ENCODE measurements at regions not wholly inside any gene's neighbourhood (a gene's known extent, or its start where the extent isn't known, plus 50 kb on each side); places are given as distances from the start of the nearest gene placed in this dataset.
A peak's percentile ranks its signal among the peaks of the same experiment; 100 is the strongest.

GRCh38 chr9:75648034-75648433 is 242.4 kb upstream of the PCSK5 start:
- in situ Hi-C loops (cut with HindIII; ENCODE audit: extremely low pct_ligation_motif_present, low pct_unique_long_range_greater_than_20kb) = no loop called here

More at GRCh38 chr9:75648034-75648433, 242.4 kb upstream of the PCSK5 start:
- H2AFZ ChIP-seq (ENCODE audit: low read length) = no peak overlapping the region
- BruUV-seq (replicated peaks) = no TSS peak
- TF ChIP-seq ZBTB46 (CRISPR knock-in tag; IDR thresholded peaks at IDR 0.05; ENCODE audit: borderline replicate concordance) = no peak
- no peak for TF ChIP-seq ZNF10 (CRISPR knock-in tag; IDR thresholded peaks at IDR 0.05; ENCODE audit: borderline replicate concordance, low read depth)
- peak; percentile 84 for TF ChIP-seq MNT (IDR thresholded peaks at IDR 0.05)
- no peak for TF ChIP-seq SP140L (CRISPR knock-in tag; IDR thresholded peaks at IDR 0.05; ENCODE audit: borderline replicate concordance)
- intact Hi-C loops (cut with micrococcal nuclease; ENCODE audit: unreplicated experiment) = no loop called here
- H3K36me3 ChIP-seq (replicated peaks in 1 of 2; ENCODE audit: control insufficient read depth in 1 of 2, insufficient read depth in 2 of 2, low read length in 2 of 2) = no peaks in the 10 kb centered on the region
- no peaks in the 10 kb centered on the region for H3K9me3 ChIP-seq (ENCODE audit: low read length)
- no peak overlapping the region for H3K4me3 ChIP-seq (replicated peaks in 1 of 3; ENCODE audit: insufficient read depth in 1 of 3, low read depth in 2 of 3, low read length in 3 of 3)
- 45% methylated on average over 8 of the region's 8 CpGs for WGBS (ENCODE audit: low lambda C conversion rate)
- no peak overlapping the region for H3K27ac ChIP-seq (ENCODE audit: extremely low read length, insufficient read depth, low read length)
- POLR2A ChIA-PET = no interaction called here
- FAIRE-seq = no peak
- no peak for ATAC-seq
- peaks cover under 1% of the 10 kb centered on the region; the same call in 1 of the 2 replicates for H3K4me1 ChIP-seq (ENCODE audit: insufficient read depth, low read length)
- H4K20me1 ChIP-seq (ENCODE audit: insufficient read depth, low read length) = no peaks in the 10 kb centered on the region
- no peaks in the 10 kb centered on the region for H3K27me3 ChIP-seq (ENCODE audit: control insufficient read depth in 1 of 2, insufficient read depth in 2 of 2, low read length in 2 of 2)
- no peak overlapping the region for H3K4me2 ChIP-seq (ENCODE audit: low read depth, low read length)
- no peak overlapping the region for H3K9ac ChIP-seq (ENCODE audit: insufficient read depth, low read depth, low read length)
- CTCF ChIA-PET (ENCODE audit: low intra/inter-chr PET ratio, low total read pairs) = no interaction called here
- no peaks in the 10 kb centered on the region for H3K79me2 ChIP-seq (ENCODE audit: insufficient read depth, low read length)
- no peak for DNase-seq (ENCODE audit: low spot score)
